DMS53 treated with DMSO at 0.1 percent for 48 hours (cell line): ENCODE measurements at regions not wholly inside any gene's neighbourhood (a gene's known extent, or its start where the extent isn't known, plus 50 kb on each side); places are given as distances from the start of the nearest gene placed in this dataset.
"Not testable (repeated sequence)": the region's sequence is repeated elsewhere in the genome, so short reads cannot be mapped to it uniquely, and the experiment has no call there.

Source experiments
- DNase-seq: peaks from one replicate; lab custom pipeline; 2025; ENCODE audit not compliant: unreplicated experiment; lab: John Stamatoyannopoulos, UW

DNA sequence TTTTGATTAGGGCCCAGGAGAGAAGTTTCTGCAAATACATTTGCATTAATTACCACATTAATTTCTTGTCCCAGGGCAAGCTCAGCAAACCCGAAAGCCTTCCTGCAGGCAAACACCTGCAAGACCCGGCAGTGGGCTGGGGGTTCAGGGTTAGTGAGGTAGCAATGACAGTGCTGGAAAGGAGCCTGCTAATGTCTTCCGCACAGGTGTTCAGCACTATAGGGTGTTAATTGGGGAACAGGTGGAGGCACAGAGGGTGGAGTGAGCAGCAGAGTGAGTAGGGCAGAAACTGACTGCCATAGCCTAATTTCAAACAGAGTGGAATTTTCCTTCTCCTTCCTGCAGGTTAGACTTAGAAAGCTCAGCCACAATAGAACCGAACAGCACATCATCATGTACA, 50.9 kb upstream of the UBASH3B start:
- no peak for DNase-seq

DNA sequence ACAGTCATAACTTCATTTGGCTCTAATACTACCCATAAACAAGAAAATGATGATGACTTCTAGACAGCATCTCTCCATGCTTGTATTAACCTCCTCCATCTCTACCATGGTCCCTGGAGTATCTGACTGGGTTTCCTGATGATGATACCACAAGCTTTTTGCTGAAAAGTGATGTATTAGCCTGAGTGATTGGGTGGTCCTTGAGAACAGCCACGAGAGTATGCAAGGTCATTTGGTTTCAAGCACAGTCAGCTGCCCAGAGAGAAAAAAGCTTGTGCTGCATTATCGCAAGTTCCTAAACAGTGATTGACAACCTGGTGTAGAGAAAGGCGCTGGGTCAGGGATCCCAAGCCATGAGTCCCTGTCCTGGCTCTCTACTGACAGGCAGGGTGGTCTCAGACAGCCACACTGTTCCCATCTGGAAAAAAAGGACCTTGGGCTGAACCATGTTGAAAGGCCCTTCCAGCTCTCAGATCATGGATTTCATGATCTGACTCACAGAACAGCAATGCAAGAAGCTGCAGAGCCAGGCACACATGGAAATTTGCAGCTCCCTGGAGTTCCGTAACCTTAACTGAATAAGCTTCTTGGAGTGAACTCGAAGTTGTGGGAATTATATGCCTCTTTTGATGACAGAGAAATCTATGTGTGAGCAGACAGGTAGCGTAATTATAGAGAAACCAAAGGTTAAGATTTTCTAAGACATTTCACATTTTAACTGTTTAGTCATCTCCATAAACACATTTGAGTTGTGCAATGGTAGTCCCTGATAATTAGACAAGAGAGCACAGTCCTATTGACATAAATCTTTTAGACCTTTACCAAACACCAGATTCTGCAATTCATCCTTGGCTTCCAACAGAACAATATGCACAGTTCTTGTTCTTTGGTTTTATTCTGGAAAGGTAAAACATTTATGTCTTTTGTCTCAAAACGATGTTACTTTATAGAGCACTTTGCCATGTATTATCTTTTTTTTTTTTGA, 54.1 kb upstream of the UBASH3B start:
- no peak for DNase-seq

DNA sequence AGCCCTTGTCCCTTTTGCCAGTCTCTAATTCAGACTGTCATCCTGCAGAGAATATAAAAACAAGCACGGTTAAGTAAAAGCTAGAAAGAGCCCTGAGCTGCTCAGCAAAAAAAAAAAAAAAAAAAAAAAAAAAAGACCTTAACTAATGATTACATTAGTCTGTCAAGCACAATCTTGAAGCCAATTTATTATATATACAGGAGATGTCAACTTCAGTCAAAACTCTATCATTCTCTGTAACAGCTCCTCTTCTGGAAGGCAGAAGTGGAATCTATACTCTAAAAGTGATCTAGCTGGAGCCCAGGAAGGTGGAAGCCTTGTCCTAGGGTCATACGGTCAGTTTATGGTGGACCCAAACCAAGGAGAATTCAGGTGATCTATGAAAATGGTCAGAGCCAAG, 55.2 kb upstream of the UBASH3B start:
- DNase-seq, result no peak

DNA sequence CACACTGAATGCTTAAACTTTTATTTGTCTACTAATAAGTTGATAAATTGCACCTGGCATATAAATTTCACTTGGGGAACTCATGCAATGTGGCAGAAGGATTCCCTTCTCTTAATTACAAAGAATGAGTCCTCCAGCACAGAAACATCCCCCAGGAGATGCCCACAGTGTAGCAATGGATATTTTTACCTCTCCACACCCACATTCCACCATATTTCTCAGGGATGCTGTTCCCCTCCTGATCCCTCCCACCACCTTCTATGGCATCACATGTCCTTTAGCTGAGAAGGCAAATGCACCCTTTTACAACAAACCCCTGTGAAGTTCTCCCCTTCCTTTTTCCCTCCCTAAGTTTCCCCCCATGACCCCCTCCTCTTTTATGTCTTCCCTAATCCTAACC, 56.1 kb upstream of the UBASH3B start:
- DNase-seq, result no peak

DNA sequence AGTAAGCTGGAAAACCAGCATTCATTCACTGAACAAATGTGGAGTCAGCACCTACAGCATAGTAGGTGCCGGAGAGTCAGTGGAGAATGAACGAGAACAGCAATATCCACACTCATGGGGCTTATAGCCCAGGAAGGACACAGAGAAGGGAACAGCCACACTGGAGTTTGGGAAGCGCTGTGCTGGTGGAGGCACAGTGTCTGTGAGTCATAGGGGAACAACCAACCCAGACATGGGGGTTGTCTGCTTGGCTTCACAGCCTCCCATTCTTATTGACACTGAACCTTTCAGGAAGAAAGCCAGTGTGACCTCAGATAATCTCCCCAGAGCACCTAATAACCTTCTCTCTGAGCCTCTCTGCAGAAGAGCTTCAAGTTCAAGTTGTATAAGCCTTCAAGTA, 56.6 kb upstream of the UBASH3B start:
- no peak for DNase-seq

DNA sequence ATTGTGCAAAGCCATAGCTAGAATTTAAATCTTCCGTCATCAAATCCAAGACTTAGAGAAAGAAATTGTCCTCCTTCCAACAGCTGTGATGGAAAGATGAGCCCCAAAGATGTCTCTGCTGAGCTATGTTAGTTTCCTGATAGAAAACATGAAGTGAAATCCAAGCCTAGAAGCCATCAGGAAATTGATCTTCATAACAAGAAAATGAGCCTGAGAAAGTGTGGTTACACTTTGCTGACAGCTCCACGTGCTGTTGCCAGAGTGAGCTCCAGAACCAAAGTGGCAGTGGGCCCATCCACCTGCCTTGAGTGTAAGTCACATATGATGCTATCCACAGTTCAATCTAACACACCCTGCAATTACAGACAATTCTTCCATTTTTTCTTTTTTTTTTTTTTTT, 58.0 kb upstream of the UBASH3B start:
- no peak for DNase-seq

DNA sequence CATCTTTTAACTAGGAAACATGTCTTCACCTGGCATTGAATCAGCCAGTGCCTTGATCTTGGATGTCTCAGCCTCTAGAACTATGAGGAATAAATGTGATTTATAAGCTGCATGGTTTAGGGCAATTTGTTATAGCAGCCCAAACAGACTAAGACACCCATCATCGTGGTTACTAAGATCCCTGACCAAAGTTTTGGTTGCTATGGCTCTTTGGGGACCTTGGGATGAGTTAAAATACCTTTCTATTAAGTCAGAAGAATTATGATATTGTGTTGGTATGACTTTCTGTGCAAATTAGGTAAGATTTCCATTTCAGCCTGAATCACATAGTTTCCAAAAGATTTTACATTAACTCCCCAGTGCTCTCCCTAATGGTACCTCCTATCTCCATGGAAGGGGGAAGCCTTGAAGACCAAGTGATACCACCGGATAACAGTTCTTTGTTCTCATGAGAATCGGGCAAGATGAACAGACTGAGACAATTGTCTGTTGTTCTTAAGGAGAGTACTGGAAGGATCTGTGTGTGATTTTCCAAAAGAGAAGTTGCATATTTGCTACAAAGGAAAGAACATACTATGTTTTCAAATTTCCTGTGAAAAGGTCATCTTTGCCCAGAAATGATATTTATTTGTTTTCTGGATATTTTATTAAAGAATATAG, 60.4 kb upstream of the UBASH3B start:
- DNase-seq, result no peak

DNA sequence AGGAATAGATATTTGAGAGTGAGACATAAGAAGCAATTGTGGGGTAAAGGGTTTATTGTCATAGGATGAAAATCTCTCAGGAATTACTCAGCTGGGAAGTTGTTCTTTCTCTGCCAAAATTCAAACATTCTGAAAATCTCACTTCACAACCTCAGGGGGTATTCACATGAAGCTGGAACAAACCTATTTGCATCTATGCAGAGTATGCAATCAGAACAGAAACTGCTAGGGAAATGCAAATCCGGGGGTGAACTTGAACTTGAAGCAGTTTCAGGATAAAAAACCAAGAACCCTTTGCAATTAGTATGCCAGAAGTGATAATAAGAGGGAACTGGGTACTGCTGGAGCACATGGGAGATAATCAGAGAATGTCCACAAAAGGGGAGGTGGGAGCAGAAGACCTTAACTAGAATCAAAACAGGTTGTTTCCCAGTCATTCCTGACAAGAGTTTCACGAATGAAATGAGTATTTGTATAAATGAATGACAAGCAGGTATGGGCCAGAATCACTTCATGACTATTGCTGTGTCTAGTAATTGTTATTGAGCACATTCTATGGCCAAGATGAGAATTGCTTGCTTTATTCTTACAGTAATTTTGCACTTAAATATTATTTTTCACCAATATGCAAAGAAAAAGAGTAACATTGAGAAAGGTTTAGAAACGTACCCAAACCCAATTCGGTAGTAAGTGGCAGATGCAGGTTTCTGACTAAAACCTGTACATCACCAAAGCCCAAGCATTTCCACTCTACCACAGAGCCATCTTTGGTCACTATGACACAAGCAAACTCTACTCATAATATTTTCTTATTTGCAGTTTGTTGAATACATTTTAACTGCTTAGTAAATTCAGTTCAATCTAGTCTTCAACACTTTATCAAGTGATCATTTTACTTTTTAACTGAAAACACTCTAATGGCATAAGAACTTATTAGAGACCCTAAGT, 61.8 kb upstream of the UBASH3B start:
- DNase-seq, result no peak

DNA sequence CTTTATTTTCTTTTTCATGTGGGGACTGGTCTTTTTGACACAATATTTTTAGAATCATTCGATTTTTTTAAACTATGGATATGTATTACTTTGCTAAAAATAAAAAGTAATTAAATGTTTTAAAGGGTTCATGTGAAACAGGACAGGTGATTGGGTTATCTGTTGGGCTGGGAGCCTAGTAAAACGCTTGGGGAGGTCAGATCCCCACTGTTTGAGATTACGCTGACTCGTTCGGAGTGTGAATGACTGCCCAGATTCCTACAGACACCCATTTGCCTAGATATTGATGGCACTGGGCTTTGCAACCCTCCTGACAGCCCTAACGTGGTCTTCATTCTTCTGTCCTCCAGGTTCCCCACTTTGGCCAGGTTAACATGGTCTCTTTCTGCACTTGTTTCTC, 62.9 kb upstream of the UBASH3B start:
- no peak for DNase-seq

DNA sequence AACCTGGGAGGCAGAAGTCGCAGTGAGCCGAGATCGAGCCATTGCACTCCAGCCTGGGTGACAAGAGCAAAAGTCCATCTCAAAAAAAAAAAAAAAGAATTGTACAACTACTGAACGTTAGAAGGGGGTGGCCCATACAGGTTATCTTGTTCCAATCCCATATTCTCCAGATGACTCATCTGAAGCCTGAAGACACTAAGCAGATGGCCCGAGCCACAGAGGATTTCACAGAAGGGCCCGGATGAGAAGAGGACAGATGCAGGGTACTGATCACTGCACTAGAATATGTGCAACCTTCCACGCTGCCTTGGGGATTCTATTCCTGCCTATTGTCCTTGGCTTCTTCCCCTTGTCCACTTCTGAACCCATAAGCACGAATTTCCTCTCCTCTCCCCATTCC, 70.9 kb upstream of the UBASH3B start:
- no peak for DNase-seq

DNA sequence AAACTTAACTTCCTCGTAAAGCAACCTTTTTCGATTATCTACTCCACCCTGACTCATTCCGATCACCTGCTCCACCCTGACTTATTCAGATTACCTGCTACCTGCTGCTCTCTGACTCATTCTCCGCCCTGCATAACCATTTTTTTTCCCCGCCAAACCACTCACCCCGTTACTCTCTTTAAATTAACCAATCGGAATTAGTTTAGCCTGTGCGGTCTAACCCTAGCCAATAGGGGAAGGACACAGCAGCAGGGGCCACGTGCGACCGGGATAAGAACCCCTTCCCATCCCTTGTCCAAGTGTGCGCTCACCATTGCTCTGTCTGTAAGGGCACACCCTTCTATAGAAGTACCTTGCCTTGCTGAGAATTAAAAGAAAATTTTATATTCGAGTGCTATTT, 75.5 kb upstream of the UBASH3B start:
- DNase-seq, result not testable (repeated sequence)

DNA sequence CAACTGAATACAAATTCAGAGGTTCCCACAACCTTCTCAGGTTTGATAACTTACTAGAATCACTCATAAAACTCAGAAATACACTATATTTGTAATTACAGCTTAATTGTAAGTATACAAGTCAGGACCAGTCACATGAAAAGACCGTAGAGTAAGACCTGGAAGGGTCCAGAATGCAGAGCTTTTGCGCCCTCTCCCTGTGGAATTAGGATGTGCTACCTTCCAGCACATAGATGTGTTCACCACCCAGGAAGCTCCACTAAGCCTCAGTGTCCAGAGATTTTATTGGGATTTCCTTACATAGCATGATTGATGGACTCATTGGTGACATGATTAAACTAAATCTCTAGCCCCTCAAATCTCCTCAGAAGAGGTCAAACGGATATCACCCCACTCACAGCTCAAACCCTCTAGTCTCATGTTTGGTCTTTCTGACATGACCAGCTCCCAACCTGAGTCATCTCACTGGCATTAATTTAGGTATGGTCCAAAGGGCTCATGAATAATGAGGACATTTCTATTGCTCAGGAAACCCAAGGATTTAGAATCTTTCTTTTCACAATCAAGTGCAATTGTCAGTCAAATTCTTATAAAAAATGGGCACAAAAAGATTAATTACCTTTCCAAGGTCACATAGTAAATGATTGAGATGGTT, 77.2 kb upstream of the UBASH3B start:
- DNase-seq, result no peak

DNA sequence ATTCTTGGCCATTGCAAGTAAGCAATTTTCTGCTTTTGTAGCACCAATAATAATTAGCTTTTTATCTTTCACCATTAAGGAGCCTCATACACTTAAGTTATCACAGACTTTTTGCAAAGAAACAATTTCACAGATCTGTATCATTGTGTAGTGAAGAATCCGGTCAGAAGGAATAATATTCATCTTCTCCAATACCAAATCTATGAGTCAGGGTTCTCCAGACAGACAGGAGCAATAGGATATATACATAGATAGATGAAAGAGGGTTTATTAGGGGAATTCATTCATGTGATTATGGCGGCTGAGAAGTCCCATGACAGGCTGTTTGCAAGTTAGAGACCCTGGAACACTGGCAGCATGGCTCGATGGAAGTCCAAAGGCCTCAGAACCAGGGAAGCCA, 82.9 kb upstream of the UBASH3B start:
- no peak for DNase-seq

DNA sequence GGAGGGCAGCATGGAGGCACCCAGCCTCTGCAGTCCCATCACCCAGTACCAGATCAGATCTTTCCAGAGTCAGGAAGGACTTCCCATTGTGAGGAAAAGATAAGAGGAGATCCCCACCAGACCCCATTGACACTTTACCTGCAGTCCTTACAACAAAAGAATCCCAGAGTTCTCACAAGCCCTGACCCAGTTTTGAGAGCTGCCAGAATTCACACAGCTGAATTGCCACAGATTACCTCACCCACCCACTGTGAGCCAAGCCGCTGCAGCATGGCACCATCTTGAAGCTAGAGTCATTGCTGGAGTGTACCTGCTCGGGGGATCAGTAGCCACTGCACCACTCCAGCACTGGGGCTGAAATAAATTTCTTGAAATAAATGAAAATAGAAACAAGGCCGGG, 91.8 kb upstream of the UBASH3B start:
- no peak for DNase-seq

DNA sequence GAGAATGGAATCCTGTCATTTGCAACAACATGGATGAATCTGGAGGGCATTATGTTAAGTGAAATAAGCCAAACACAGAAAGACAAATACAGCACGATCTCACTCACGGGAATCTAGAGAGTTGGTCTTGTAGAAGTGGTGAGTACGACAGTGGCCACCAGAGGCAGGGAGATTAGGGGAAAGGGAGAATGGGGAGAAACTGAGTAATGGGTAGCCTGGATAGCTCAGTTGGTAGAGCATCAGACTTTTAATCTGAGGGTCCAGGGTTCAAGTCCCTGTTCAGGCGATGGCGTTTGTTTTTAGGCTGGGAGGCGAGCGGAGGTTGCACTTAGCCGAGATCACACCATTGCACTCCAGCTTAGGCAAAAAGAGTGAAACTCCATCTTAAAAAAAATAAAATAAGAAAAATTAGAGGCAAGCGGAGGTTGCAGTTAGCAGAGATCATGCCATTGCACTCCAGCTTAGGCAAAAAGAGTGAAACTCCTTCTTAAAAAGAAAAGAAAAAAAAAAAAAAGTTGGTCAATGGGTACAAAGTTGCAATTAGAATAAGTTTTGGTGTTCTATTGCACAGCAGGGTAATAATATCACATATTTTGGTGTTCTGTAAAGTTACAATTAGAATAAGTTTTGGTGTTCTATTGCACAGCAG, 95.7 kb upstream of the UBASH3B start:
- DNase-seq, result no peak

DNA sequence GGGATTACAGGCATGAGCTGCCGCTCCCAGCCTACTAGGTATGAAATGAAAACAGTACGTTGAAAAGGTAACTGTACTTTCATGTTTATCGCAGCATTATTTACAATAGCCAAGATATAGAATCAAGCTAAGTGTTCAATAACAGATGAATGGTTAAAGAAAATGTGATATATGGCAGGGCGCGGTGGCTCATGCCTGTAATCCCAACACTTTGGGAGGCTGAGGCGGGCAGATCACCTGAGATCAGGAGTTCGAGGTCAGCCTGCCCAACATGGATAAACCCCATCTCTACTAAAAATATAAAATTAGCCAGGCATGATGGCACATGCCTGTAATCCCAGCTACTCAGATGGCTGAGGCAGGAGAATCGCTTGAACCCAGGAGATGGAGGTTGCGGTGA, 96.3 kb upstream of the UBASH3B start:
- DNase-seq, result not testable (repeated sequence)

DNA sequence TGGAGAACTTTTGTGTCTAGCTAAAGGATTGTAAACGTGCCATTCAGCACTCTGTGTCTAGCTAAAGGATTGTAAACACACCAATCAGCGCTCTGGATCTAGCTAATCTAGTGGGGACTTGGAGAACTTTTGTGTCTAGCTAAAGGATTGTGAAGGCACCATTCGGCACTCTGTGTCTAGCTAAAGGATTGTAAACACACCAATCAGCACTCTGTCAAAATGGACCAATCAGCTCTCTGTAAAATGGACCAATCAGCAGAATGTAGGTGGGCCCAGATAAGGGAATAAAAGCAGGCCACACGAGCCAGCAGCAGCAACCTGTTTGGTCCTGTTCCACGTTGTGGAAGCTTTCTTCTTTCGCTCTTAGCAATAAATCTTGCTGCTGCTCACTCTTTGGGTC, 98.4 kb upstream of the UBASH3B start:
- DNase-seq, result not testable (repeated sequence)

DNA sequence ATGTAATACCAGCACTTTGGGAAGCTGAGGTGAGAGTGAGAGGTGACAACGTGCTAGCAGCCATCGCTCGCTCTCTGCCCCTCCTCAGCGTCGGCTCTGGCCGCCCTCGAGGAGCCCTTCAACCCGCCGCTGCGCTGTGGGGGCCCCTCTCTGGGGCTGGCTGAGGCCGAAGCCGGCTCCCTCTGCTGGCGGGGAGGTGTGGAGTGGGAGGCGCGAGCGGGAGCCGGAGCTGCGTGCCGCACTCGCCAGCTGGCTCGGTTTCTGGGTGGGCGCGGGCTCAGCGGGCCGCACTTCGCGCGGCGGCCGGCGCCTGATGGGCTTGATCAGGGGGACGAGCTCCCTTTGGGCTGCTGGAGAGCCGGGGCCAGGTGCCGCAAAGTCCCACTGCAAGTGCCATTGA, 98.9 kb upstream of the UBASH3B start:
- DNase-seq, result no peak

DNA sequence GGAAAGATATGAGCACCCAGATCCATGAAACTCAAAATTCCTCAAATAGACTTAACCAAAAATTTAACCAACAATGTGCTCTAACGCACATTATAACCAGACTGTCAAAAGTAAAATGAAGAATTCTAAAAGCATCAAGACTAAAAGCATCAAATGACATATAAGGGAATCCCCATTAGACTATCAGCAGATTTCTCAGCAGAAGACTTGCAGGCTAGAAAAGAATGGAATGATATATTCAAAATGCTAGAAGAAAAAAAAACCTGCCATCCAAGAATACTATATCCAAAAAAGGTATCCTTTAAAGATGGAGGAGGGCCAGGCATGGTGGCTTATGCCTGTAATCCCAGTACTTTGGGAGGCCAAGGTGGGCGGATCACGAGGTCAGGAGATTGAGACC, 117.5 kb upstream of the UBASH3B start:
- DNase-seq, result no peak

DNA sequence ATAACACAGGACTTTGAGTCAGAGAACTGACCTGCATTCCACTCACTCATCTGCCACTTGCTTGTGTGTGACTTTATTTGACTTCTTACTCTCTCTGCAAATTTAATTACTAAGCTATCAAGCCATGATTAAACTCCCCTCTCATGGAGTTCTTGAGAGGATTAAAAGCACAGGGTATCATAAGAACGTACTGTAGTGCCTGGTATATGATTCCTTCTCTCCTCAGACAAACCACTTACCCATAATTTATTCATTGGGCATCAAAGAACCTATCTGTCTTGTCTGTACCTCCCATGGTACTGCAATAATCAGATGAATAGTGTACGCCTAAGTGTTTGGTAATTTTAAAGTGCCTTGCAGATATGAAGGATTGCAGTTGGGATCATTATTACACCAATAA, 130.6 kb upstream of the UBASH3B start:
- no peak for DNase-seq
